ENCODE measurements at regions not wholly inside any gene's neighbourhood (a gene's known extent, or its start where the extent isn't known, plus 50 kb on each side); places are given as distances from the start of the nearest gene placed in this dataset.

DNA sequence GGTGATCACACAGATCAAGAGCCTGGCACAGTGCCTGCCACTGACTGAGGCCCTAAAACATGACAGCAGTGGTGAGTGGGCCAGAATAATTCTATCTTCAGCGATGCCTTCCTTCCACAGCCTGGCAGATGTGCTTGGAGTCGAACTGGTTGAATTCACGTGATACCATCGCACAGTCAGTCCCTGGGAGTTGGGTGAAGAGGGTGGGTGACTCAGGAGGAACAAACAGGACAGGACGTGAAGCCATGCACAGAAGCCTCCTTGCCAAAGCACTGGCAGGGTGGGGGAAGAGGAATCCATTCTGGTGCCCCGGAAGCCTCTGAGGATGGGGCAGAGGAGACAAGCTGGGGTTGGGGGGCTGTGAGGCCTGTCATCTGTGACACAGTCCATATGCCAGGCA lies 80.3 kb upstream of the WNT4 start:
- H3K4me2 ChIP-seq (ENCODE audit: low read length): no peak overlapping the region
- H3K9ac ChIP-seq (ENCODE audit: low read length): no peak overlapping the region
- no peaks in the 10 kb centered on the region for H4K20me1 ChIP-seq (ENCODE audit: insufficient read depth, low read length)
- no peaks in the 10 kb centered on the region for H3K27me3 ChIP-seq (ENCODE audit: insufficient read depth, low read length)
- no peaks in the 10 kb centered on the region for H3K9me2 ChIP-seq (ENCODE audit: low read depth, low read length)
- H3K36me3 ChIP-seq (ENCODE audit: insufficient read depth, low read length): no peaks in the 10 kb centered on the region
- no peaks in the 10 kb centered on the region for H3K79me2 ChIP-seq (ENCODE audit: insufficient read depth, low read length)
- H2AFZ ChIP-seq (ENCODE audit: low read length): no peak overlapping the region
- no peaks in the 10 kb centered on the region for H3K9me3 ChIP-seq (ENCODE audit: low read length)
- TF ChIP-seq EZH2 (IDR thresholded peaks at IDR 0.05; ENCODE audit: borderline replicate concordance, low read length): no peak
- TF ChIP-seq, protein P1, sequence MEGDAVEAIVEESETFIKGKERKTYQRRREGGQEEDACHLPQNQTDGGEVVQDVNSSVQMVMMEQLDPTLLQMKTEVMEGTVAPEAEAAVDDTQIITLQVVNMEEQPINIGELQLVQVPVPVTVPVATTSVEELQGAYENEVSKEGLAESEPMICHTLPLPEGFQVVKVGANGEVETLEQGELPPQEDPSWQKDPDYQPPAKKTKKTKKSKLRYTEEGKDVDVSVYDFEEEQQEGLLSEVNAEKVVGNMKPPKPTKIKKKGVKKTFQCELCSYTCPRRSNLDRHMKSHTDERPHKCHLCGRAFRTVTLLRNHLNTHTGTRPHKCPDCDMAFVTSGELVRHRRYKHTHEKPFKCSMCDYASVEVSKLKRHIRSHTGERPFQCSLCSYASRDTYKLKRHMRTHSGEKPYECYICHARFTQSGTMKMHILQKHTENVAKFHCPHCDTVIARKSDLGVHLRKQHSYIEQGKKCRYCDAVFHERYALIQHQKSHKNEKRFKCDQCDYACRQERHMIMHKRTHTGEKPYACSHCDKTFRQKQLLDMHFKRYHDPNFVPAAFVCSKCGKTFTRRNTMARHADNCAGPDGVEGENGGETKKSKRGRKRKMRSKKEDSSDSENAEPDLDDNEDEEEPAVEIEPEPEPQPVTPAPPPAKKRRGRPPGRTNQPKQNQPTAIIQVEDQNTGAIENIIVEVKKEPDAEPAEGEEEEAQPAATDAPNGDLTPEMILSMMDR (IDR thresholded peaks at IDR 0.05; ENCODE audit: low read length): no peak
- no peaks in the 10 kb centered on the region for H3F3A ChIP-seq (ENCODE audit: insufficient read depth, low read length)
- H3K4me3 ChIP-seq (ENCODE audit: low read depth, low read length, poor library complexity, severe bottlenecking): no peak overlapping the region
- H3K4me1 ChIP-seq (ENCODE audit: insufficient read depth, low read length, severe bottlenecking): no peaks in the 10 kb centered on the region
- H3K27ac ChIP-seq (ENCODE audit: low read depth, low read length, poor library complexity, severe bottlenecking): no peak overlapping the region

DNA sequence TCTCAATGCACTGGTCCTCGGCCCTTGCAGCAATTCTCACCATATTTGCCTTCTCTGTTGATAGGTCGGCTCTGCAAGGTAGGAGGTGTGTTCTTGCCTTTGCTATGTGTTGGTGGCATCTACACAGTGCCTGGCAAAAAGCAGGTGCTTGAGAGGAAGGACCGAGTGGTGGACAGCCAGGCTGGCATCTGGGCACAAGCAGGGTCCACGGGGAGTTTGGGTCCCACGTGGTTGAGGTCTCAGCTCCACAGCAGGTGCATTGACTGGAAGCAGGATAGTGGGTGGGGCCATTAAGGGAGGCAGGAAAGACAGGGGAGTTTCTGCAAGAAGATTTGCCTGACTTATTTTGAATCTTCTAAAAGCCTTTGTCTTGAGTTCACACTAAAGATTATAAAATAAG lies 81.2 kb upstream of the WNT4 start:
- TF ChIP-seq, protein P1 (IDR thresholded peaks at IDR 0.05; ENCODE audit: low read length): no peak
- Histone ChIP-seq H3K27ac (ENCODE audit: low read depth, low read length, poor library complexity, severe bottlenecking) (no peak overlapping the region), H3K9ac (ENCODE audit: low read length) (no peak overlapping the region), H3K4me3 (ENCODE audit: low read depth, low read length, poor library complexity, severe bottlenecking) (no peak overlapping the region), H4K20me1 (ENCODE audit: insufficient read depth, low read length) (no peaks in the 10 kb centered on the region), H2AFZ (ENCODE audit: low read length) (no peak overlapping the region), H3F3A (ENCODE audit: insufficient read depth, low read length) (no peaks in the 10 kb centered on the region), H3K36me3 (ENCODE audit: insufficient read depth, low read length) (no peaks in the 10 kb centered on the region), H3K79me2 (ENCODE audit: insufficient read depth, low read length) (no peaks in the 10 kb centered on the region), H3K4me1 (ENCODE audit: insufficient read depth, low read length, severe bottlenecking) (no peaks in the 10 kb centered on the region), H3K27me3 (ENCODE audit: insufficient read depth, low read length) (no peaks in the 10 kb centered on the region), H3K4me2 (ENCODE audit: low read length) (no peak overlapping the region), H3K9me2 (ENCODE audit: low read depth, low read length) (no peaks in the 10 kb centered on the region), H3K9me3 (ENCODE audit: low read length) (no peaks in the 10 kb centered on the region)

DNA sequence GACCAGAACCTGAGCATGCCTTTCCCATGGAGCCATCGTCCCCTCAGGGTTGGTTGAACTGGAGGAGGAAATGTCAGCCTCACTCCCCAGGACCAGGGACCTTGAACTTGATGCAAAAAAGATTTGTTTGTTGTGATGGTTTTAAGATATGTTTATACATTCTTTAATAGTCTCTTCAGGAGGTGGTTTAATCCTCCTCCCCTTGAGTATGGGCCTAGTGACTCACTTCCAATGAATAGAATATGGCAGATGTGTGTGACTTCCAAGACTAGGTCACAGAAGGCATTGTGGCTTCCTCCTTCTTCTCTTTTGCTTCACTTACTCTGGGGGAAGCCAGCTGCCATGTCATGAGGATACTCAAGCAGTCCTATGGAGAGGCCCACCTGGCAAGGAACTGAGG lies 81.7 kb upstream of the WNT4 start:
- no peak overlapping the region for H3K4me2 ChIP-seq (ENCODE audit: low read length)
- H3K27me3 ChIP-seq (ENCODE audit: insufficient read depth, low read length): no peaks in the 10 kb centered on the region
- no peaks in the 10 kb centered on the region for H3K9me3 ChIP-seq (ENCODE audit: low read length)

More for the DNA sequence above, 81.7 kb upstream of the WNT4 start:
- TF ChIP-seq EZH2 (IDR thresholded peaks at IDR 0.05; ENCODE audit: borderline replicate concordance, low read length): no peak
- TF ChIP-seq, protein P1 (IDR thresholded peaks at IDR 0.05; ENCODE audit: low read length): no peak
- H3K4me1 ChIP-seq (ENCODE audit: insufficient read depth, low read length, severe bottlenecking): no peaks in the 10 kb centered on the region
- no peak overlapping the region for H3K27ac ChIP-seq (ENCODE audit: low read depth, low read length, poor library complexity, severe bottlenecking)
- no peak overlapping the region for H3K4me3 ChIP-seq (ENCODE audit: low read depth, low read length, poor library complexity, severe bottlenecking)
- no peak overlapping the region for H3K9ac ChIP-seq (ENCODE audit: low read length)
- H2AFZ ChIP-seq (ENCODE audit: low read length): no peak overlapping the region
- no peaks in the 10 kb centered on the region for H3K36me3 ChIP-seq (ENCODE audit: insufficient read depth, low read length)
- H3F3A ChIP-seq (ENCODE audit: insufficient read depth, low read length): no peaks in the 10 kb centered on the region
- no peaks in the 10 kb centered on the region for H4K20me1 ChIP-seq (ENCODE audit: insufficient read depth, low read length)
- no peaks in the 10 kb centered on the region for H3K9me2 ChIP-seq (ENCODE audit: low read depth, low read length)
- H3K79me2 ChIP-seq (ENCODE audit: insufficient read depth, low read length): no peaks in the 10 kb centered on the region

All from OCI-LY1 (cell line).